Aorta (tissue), 5 donors: ENCODE measurements at regions not wholly inside any gene's neighbourhood (a gene's known extent, or its start where the extent isn't known, plus 50 kb on each side); places are given as distances from the start of the nearest gene placed in this dataset.

ENCODE experiments used
- ATAC-seq: fragments of 200-7000 bp; cut with Tn5 transposase; one replicate; pipeline ENCODE4 v1.9.1; 2022; ENCODE audit warnings: moderate library complexity; ENCODE audit not compliant: low FRiP score
- DNase-seq, 2 donors: peaks; one replicate each; pipeline ENCODE4 v3.0.0-alpha.2; 2020
- H3K27ac ChIP-seq, 2 donors: one replicate each; pipeline ENCODE4 v1.5.1; 2013; ENCODE audit warnings: low read length in 2 of 2, mild to moderate bottlenecking in 2 of 2, moderate library complexity in 2 of 2, control low read depth in 1 of 2, inconsistent platforms in 1 of 2, low read depth in 1 of 2
- H3K27me3 ChIP-seq, 2 donors: one replicate each; pipeline ENCODE4 v1.6.1; 2013; ENCODE audit warnings: control low read depth in 1 of 2, low read length in 1 of 2, mild to moderate bottlenecking in 1 of 2, moderate library complexity in 1 of 2; ENCODE audit not compliant: insufficient read depth in 2 of 2, control insufficient read depth in 1 of 2
- H3K36me3 ChIP-seq, 2 donors: one replicate each; pipeline ENCODE4 v1.6.1; 2013; ENCODE audit warnings: control low read depth in 1 of 2, low read length in 1 of 2, mild to moderate bottlenecking in 1 of 2; ENCODE audit not compliant: insufficient read depth in 2 of 2, control insufficient read depth in 1 of 2
- H3K4me1 ChIP-seq, 2 donors: one replicate each; pipeline ENCODE4 v1.6.1; 2013; ENCODE audit warnings: low read length in 2 of 2, control low read depth in 1 of 2, mild to moderate bottlenecking in 1 of 2, moderate library complexity in 1 of 2; ENCODE audit not compliant: insufficient read depth in 2 of 2, control insufficient read depth in 1 of 2
- H3K4me3 ChIP-seq, 2 donors: one replicate each; pipeline ENCODE4 v1.5.1; 2013; ENCODE audit warnings: low read length in 2 of 2, control low read depth in 1 of 2, mild to moderate bottlenecking in 1 of 2
- H3K9me3 ChIP-seq: one replicate; pipeline ENCODE4 v1.6.1; 2013; ENCODE audit warnings: mild to moderate bottlenecking, low read length; ENCODE audit not compliant: control insufficient read depth
- WGBS, 2 donors: extraction: QIAGEN DNeasy Blood & Tissue Kit; methylation state at CpG; one replicate each; pipeline ENCODE4 v1.1.7; 2013; 5-methylcytosine and 5-hydroxymethylcytosine counted together
- intact Hi-C, 2 donors: fragments of 100-400 bp; cut with DNase I; formaldehyde crosslinking; loops; one replicate each; pipeline versions ENCODE4 v1.14.2 to v1.15.0; 2022
- donor health status: healthy with polysubstance abuse.
- donor health status: Bipolar disorder and iron deficiency.
- donor health status: DM: no; HTN: no; CAD: no.
- donor health status: DM: no; HTN: no; CAD: no.
- donor health status: DM: yes; HTN: yes; CAD: no.

GRCh38 chr9:87275047-87275725 is 222.5 kb upstream of the DAPK1 start:
- Histone ChIP-seq H3K4me1 (peaks cover 0 to 8% of the 10 kb centered on the region in 2 donors), H3K9me3 (no peaks in the 10 kb centered on the region), H3K27me3 (no peaks in the 10 kb centered on the region), H3K27ac (no peak overlapping the region), H3K4me3 (no peak overlapping the region), H3K36me3 (no peaks in the 10 kb centered on the region)
- ATAC-seq (no peak), DNase-seq (no peak)
- intact Hi-C loops, result no loop called here
- WGBS, 2 donors, result 68 to 70% methylated on average over 9 of the region's 9 CpGs

- Histone ChIP-seq H3K4me1 (peaks cover 0 to 8% of the 10 kb centered on the region in 2 donors), H3K27ac (no peak overlapping the region), H3K27me3 (no peaks in the 10 kb centered on the region), H3K9me3 (no peaks in the 10 kb centered on the region), H3K4me3 (no peak overlapping the region), H3K36me3 (no peaks in the 10 kb centered on the region)
- DNase-seq (no peak), ATAC-seq (no peak)
- WGBS, 2 donors, result 86 to 90% methylated on average over 8 of the region's 8 CpGs
- intact Hi-C loops, result no loop called here
These were observed 221.3 kb upstream of the DAPK1 start for GRCh38 chr9:87276327-87276841.

- WGBS, 2 donors, result 65 to 67% methylated on average over 3 of the region's 3 CpGs
- no peak for ATAC-seq
These were observed 220.8 kb upstream of the DAPK1 start for GRCh38 chr9:87276851-87277261.

GRCh38 chr9:87277346-87277745 is 220.3 kb upstream of the DAPK1 start:
- ATAC-seq, result no peak
- 92 to 94% methylated on average over 3 of the region's 3 CpGs for WGBS, 2 donors
- DNase-seq, result no peak
- Histone ChIP-seq H3K36me3 (no peaks in the 10 kb centered on the region), H3K27me3 (no peaks in the 10 kb centered on the region), H3K9me3 (no peaks in the 10 kb centered on the region), H3K4me3 (no peak overlapping the region), H3K27ac (no peak overlapping the region), H3K4me1 (peaks cover 0 to 8% of the 10 kb centered on the region in 2 donors)
- intact Hi-C loops, result no loop called here

More at GRCh38 chr9:87276851-87277261, 220.8 kb upstream of the DAPK1 start:
- Histone ChIP-seq H3K27me3 (no peaks in the 10 kb centered on the region), H3K36me3 (no peaks in the 10 kb centered on the region), H3K4me3 (no peak overlapping the region), H3K9me3 (no peaks in the 10 kb centered on the region), H3K27ac (no peak overlapping the region), H3K4me1 (peaks cover 0 to 8% of the 10 kb centered on the region in 2 donors)
- intact Hi-C loops, result no loop called here
- no peak for DNase-seq

GRCh38 chr9:87278971-87279733 is 218.5 kb upstream of the DAPK1 start:
- DNase-seq (no peak), ATAC-seq (peak; percentile 57)
- WGBS, 2 donors, result 37 to 38% methylated on average over 3 of the region's 3 CpGs
- H3K36me3 ChIP-seq, result no peaks in the 10 kb centered on the region
- no peak overlapping the region for H3K27ac ChIP-seq
- H3K4me1 ChIP-seq, result peaks cover 5 to 8% of the 10 kb centered on the region in 2 donors
- no peaks in the 10 kb centered on the region for H3K9me3 ChIP-seq
- H3K4me3 ChIP-seq, result no peak overlapping the region
- intact Hi-C loops, result no loop called here
- no peaks in the 10 kb centered on the region for H3K27me3 ChIP-seq

- ATAC-seq, result no peak
- Histone ChIP-seq H3K4me1 (peaks cover 5 to 10% of the 10 kb centered on the region in 2 donors), H3K27ac (no peak overlapping the region), H3K9me3 (no peaks in the 10 kb centered on the region), H3K36me3 (no peaks in the 10 kb centered on the region), H3K4me3 (no peak overlapping the region), H3K27me3 (no peaks in the 10 kb centered on the region)
- DNase-seq, result no peak
- 97 to 98% methylated on average over 5 of the region's 5 CpGs for WGBS, 2 donors
- intact Hi-C loops, result loop anchor here in 1 of 2 donors (5.0 kb wide), 1 partner anchor 83 kb away; no protein-coding TSS in a partner anchor
These were observed 217.2 kb upstream of the DAPK1 start for GRCh38 chr9:87280421-87280820.

- WGBS, 2 donors, result 9 to 14% methylated on average over 1 of the region's 1 CpG
- no peak for DNase-seq
- H3K36me3 ChIP-seq, result no peaks in the 10 kb centered on the region
- intact Hi-C loops, result loop anchor here in 1 of 2 donors (5.0 kb wide), 1 partner anchor 85 kb away; no protein-coding TSS in a partner anchor
- H3K4me1 ChIP-seq, result peaks cover 5 to 8% of the 10 kb centered on the region in 2 donors
- no peaks in the 10 kb centered on the region for H3K27me3 ChIP-seq
- no peak for ATAC-seq
- no peak overlapping the region for H3K4me3 ChIP-seq
- peak overlapping the region in 1 of 2 donors; percentile 83 for H3K27ac ChIP-seq
- no peaks in the 10 kb centered on the region for H3K9me3 ChIP-seq
These were observed 215.1 kb upstream of the DAPK1 start for GRCh38 chr9:87282538-87282937.

GRCh38 chr9:87283585-87283984 is 214.1 kb upstream of the DAPK1 start:
- intact Hi-C loops, result loop anchor here in 1 of 2 donors (5.0 kb wide), 1 partner anchor 86 kb away; no protein-coding TSS in a partner anchor
- no peak overlapping the region for H3K4me3 ChIP-seq
- no peak for ATAC-seq
- H3K27ac ChIP-seq, result no peak overlapping the region
- H3K4me1 ChIP-seq, result peaks cover 5 to 8% of the 10 kb centered on the region in 2 donors
- WGBS, 2 donors, result 96 to 98% methylated on average over 4 of the region's 4 CpGs
- H3K36me3 ChIP-seq, result no peaks in the 10 kb centered on the region
- no peak for DNase-seq
- H3K27me3 ChIP-seq, result no peaks in the 10 kb centered on the region
- H3K9me3 ChIP-seq, result no peaks in the 10 kb centered on the region
